HEK293T (cell line): ENCODE measurements at regions not wholly inside any gene's neighbourhood (a gene's known extent, or its start where the extent isn't known, plus 50 kb on each side); places are given as distances from the start of the nearest gene placed in this dataset.

Experiments used
- CTCF ChIA-PET: fragments of 350-600 bp; formaldehyde crosslinking; extraction: SDS; loops from one replicate; lab custom pipeline; 2021; ENCODE audit warnings: antibody characterized with exemption, inconsistent platforms; lab: Yijun Ruan, JAX
- POLR2A ChIA-PET: fragments of 350-600 bp; formaldehyde crosslinking; extraction: SDS; loops from one replicate; lab custom pipeline; 2020; ENCODE audit warnings: antibody characterized with exemption, inconsistent platforms; lab: Yijun Ruan, JAX
- DNase-seq: peaks from one replicate; pipeline ENCODE4 v3.0.0; 2012; ENCODE audit warnings: mixed read lengths; ENCODE audit errors: extremely low spot score
- ARNT ChIP-seq: fragments of 450-650 bp; IDR thresholded peaks from 2 replicates; pipeline ENCODE4 v1.6.1; 2017; ENCODE audit warnings: mild to moderate bottlenecking
- BHLHE40 ChIP-seq: fragments of 450-650 bp; IDR thresholded peaks from 2 replicates; pipeline ENCODE4 v1.6.1; 2016; ENCODE audit warnings: mild to moderate bottlenecking, moderate library complexity, borderline replicate concordance
- CTBP1 ChIP-seq: fragments of 450-650 bp; IDR thresholded peaks from 2 replicates; pipeline ENCODE4 v1.6.1; 2016; ENCODE audit warnings: borderline replicate concordance
- ELF4 ChIP-seq: fragments of 450-650 bp; IDR thresholded peaks from 2 replicates; pipeline ENCODE4 v1.6.1; 2017; ENCODE audit warnings: antibody characterized with exemption
- FOXA1 ChIP-seq: fragments of 450-650 bp; IDR thresholded peaks from 2 replicates; pipeline ENCODE4 v1.6.1; 2016; ENCODE audit warnings: mild to moderate bottlenecking
- FOXK2 ChIP-seq: fragments of 450-650 bp; IDR thresholded peaks from 2 replicates; pipeline ENCODE4 v1.6.1; 2016; ENCODE audit warnings: mild to moderate bottlenecking
- FOXM1 ChIP-seq: fragments of 450-650 bp; IDR thresholded peaks from 2 replicates; pipeline ENCODE4 v1.6.1; 2017; ENCODE audit warnings: mild to moderate bottlenecking, borderline replicate concordance
- HDGF ChIP-seq: fragments of 450-650 bp; IDR thresholded peaks from 2 replicates; pipeline ENCODE4 v1.6.1; 2017; ENCODE audit warnings: antibody characterized with exemption, borderline replicate concordance
- L3MBTL2 ChIP-seq: fragments of 450-650 bp; conservative IDR thresholded peaks from 2 replicates; pipeline ENCODE4 v1.6.1; 2016; ENCODE audit warnings: mild to moderate bottlenecking
- LEF1 ChIP-seq: fragments of 450-650 bp; IDR thresholded peaks from 2 replicates; pipeline ENCODE4 v1.6.1; 2017; ENCODE audit warnings: mild to moderate bottlenecking, borderline replicate concordance
- NFRKB ChIP-seq: fragments of 450-650 bp; IDR thresholded peaks from 2 replicates; pipeline ENCODE4 v1.6.1; 2016; ENCODE audit warnings: mild to moderate bottlenecking, moderate library complexity
- PKNOX1 ChIP-seq: fragments of 450-650 bp; IDR thresholded peaks from 2 replicates; pipeline ENCODE4 v1.6.1; 2016
- SP1 ChIP-seq: fragments of 450-650 bp; IDR thresholded peaks from 2 replicates; pipeline ENCODE4 v1.6.1; 2017
- SUZ12 ChIP-seq: fragments of 450-650 bp; IDR thresholded peaks from 2 replicates; pipeline ENCODE4 v1.6.1; 2016; ENCODE audit warnings: mild to moderate bottlenecking
- TARDBP ChIP-seq: fragments of 450-650 bp; IDR thresholded peaks from 2 replicates; pipeline ENCODE4 v1.6.1; 2016
- ZNF384 ChIP-seq: fragments of 450-650 bp; IDR thresholded peaks from 2 replicates; pipeline ENCODE4 v1.6.1; 2016

GRCh38 chr2:14915983-14916382 is 283.5 kb downstream of the LRATD1 start:
- ChIA-PET POLR2A (no interaction called here), CTCF (no interaction called here)
- no peak for TF ChIP-seq L3MBTL2
- no peak for TF ChIP-seq ARNT
- TF ChIP-seq PKNOX1 = no peak
- TF ChIP-seq SUZ12 = no peak
- no peak for TF ChIP-seq BHLHE40
- no peak for TF ChIP-seq ZNF384
- TF ChIP-seq FOXA1 = no peak
- no peak for TF ChIP-seq FOXM1
- no peak for TF ChIP-seq CTBP1
- no peak for TF ChIP-seq FOXK2
- TF ChIP-seq HDGF = no peak
- no peak for TF ChIP-seq ELF4
- TF ChIP-seq NFRKB = no peak
- no peak for TF ChIP-seq LEF1
- no peak for TF ChIP-seq TARDBP
- TF ChIP-seq SP1 = no peak
- no peak for DNase-seq

GRCh38 chr2:14923820-14924580 is 291.5 kb downstream of the LRATD1 start:
- POLR2A ChIA-PET = no interaction called here
- DNase-seq = no peak
- CTCF ChIA-PET = interaction anchor here (0.6 kb wide), 1 partner anchor 505 kb away, joined by 3 read pairs; no protein-coding TSS in a partner anchor
- no peak for TF ChIP-seq FOXK2
- no peak for TF ChIP-seq SUZ12
- no peak for TF ChIP-seq ELF4

- ChIA-PET CTCF (no interaction called here), POLR2A (no interaction called here)
Measured at GRCh38 chr2:14925471-14925870, 293.0 kb downstream of the LRATD1 start.

GRCh38 chr2:14927021-14927564 is 294.6 kb downstream of the LRATD1 start:
- CTCF ChIA-PET = interaction anchor here (1.3 kb wide), 1 partner anchor 24 kb away, joined by 3 read pairs; no protein-coding TSS in a partner anchor
- DNase-seq = no peak
- POLR2A ChIA-PET = no interaction called here
- no peak for TF ChIP-seq BHLHE40
- no peak for TF ChIP-seq ARNT
- no peak for TF ChIP-seq ELF4
- no peak for TF ChIP-seq NFRKB
- TF ChIP-seq L3MBTL2 = no peak

More at GRCh38 chr2:14925471-14925870, 293.0 kb downstream of the LRATD1 start:
- no peak for DNase-seq
- no peak for TF ChIP-seq SUZ12
- no peak for TF ChIP-seq FOXK2
- TF ChIP-seq LEF1 = no peak
- no peak for TF ChIP-seq ELF4
- no peak for TF ChIP-seq CTBP1
- no peak for TF ChIP-seq HDGF
- TF ChIP-seq TARDBP = no peak
- TF ChIP-seq ARNT = no peak
- TF ChIP-seq NFRKB = no peak
- TF ChIP-seq BHLHE40 = no peak
- no peak for TF ChIP-seq ZNF384

GRCh38 chr2:14928056-14928455 is 295.5 kb downstream of the LRATD1 start:
- DNase-seq = no peak
- TF ChIP-seq FOXA1 (no peak), ELF4 (no peak), HDGF (no peak), FOXM1 (no peak), L3MBTL2 (no peak)
- CTCF ChIA-PET = interaction anchor here (1.3 kb wide), 1 partner anchor 25 kb away, joined by 3 read pairs; no protein-coding TSS in a partner anchor
- POLR2A ChIA-PET = no interaction called here

- no peak for TF ChIP-seq FOXK2
- TF ChIP-seq FOXA1 = no peak
- TF ChIP-seq NFRKB = no peak
- TF ChIP-seq L3MBTL2 = no peak
- no peak for TF ChIP-seq ARNT
- no peak for TF ChIP-seq BHLHE40
- no peak for TF ChIP-seq ZNF384
- no peak for TF ChIP-seq SP1
- TF ChIP-seq TARDBP = no peak
- TF ChIP-seq HDGF = no peak
- no peak for TF ChIP-seq SUZ12
- no peak for TF ChIP-seq CTBP1
- no peak for TF ChIP-seq ELF4
- no peak for TF ChIP-seq FOXM1
- no peak for TF ChIP-seq PKNOX1
- CTCF ChIA-PET = no interaction called here
- POLR2A ChIA-PET = no interaction called here
- no peak for DNase-seq
Measured at GRCh38 chr2:14930441-14930840, 297.9 kb downstream of the LRATD1 start.

- no peak for DNase-seq
- ChIA-PET CTCF (no interaction called here), POLR2A (no interaction called here)
- no peak for TF ChIP-seq FOXA1
- no peak for TF ChIP-seq FOXK2
- no peak for TF ChIP-seq PKNOX1
- no peak for TF ChIP-seq NFRKB
- no peak for TF ChIP-seq BHLHE40
- TF ChIP-seq ZNF384 = no peak
Measured at GRCh38 chr2:14932285-14932684, 299.8 kb downstream of the LRATD1 start.
